ENCODE measurements at regions not wholly inside any gene's neighbourhood (a gene's known extent, or its start where the extent isn't known, plus 50 kb on each side); places are given as distances from the start of the nearest gene placed in this dataset.

- no peak for DNase-seq
Measured at GRCh38 chr17:55632893-55633292, 89.8 kb downstream of the TMEM100 start.

- DNase-seq, result peak; percentile 72
Measured at GRCh38 chr17:55632236-55632635, 90.4 kb downstream of the TMEM100 start.

- DNase-seq, result peak; percentile 36
Measured at GRCh38 chr17:55629995-55630394, 92.7 kb downstream of the TMEM100 start.

- no peak for DNase-seq
Measured at GRCh38 chr17:55625521-55625920, 97.1 kb downstream of the TMEM100 start.

GRCh38 chr17:55624772-55625433 is 97.8 kb downstream of the TMEM100 start:
- no peak for DNase-seq

- no peak for DNase-seq
Measured at GRCh38 chr17:55622547-55622946, 100.1 kb downstream of the TMEM100 start.

GRCh38 chr17:55620945-55621344 is 101.7 kb downstream of the TMEM100 start:
- DNase-seq, result no peak

GRCh38 chr17:55620023-55620422 is 102.6 kb downstream of the TMEM100 start:
- no peak for DNase-seq

- DNase-seq, result no peak
Measured at GRCh38 chr17:55617441-55617840, 105.2 kb downstream of the TMEM100 start.

GRCh38 chr17:55614061-55614460 is 102.8 kb upstream of the SMIM36 start:
- no peak for DNase-seq

GRCh38 chr17:55612691-55613141 is 101.5 kb upstream of the SMIM36 start:
- no peak for DNase-seq

GRCh38 chr17:55607731-55608341 is 96.6 kb upstream of the SMIM36 start:
- peak; percentile 81 for DNase-seq

- DNase-seq, result peak; percentile 77
Measured at GRCh38 chr17:55606488-55606815, 95.2 kb upstream of the SMIM36 start.

GRCh38 chr17:55605705-55606487 is 94.6 kb upstream of the SMIM36 start:
- DNase-seq, result no peak

GRCh38 chr17:55601874-55602364 is 90.7 kb upstream of the SMIM36 start:
- DNase-seq, result peak; percentile 32

- DNase-seq, result peak; percentile 4
Measured at GRCh38 chr17:55598495-55598894, 87.2 kb upstream of the SMIM36 start.

- no peak for DNase-seq
Measured at GRCh38 chr17:55588446-55589242, 77.4 kb upstream of the SMIM36 start.

- DNase-seq, result no peak
Measured at GRCh38 chr17:55587608-55588139, 76.4 kb upstream of the SMIM36 start.

GRCh38 chr17:55585629-55586028 is 74.4 kb upstream of the SMIM36 start:
- no peak for DNase-seq

- no peak for DNase-seq
Measured at GRCh38 chr17:55584861-55585260, 73.6 kb upstream of the SMIM36 start.

- DNase-seq, result no peak
Measured at GRCh38 chr17:55584055-55584685, 72.9 kb upstream of the SMIM36 start.

GRCh38 chr17:55582897-55583296 is 71.6 kb upstream of the SMIM36 start:
- no peak for DNase-seq

Measured in NCI-H69 (cell line).